ENCODE measurements at regions not wholly inside any gene's neighbourhood (a gene's known extent, or its start where the extent isn't known, plus 50 kb on each side); places are given as distances from the start of the nearest gene placed in this dataset.
"Not testable (repeated sequence)": the region's sequence is repeated elsewhere in the genome, so short reads cannot be mapped to it uniquely, and the experiment has no call there.

DNA sequence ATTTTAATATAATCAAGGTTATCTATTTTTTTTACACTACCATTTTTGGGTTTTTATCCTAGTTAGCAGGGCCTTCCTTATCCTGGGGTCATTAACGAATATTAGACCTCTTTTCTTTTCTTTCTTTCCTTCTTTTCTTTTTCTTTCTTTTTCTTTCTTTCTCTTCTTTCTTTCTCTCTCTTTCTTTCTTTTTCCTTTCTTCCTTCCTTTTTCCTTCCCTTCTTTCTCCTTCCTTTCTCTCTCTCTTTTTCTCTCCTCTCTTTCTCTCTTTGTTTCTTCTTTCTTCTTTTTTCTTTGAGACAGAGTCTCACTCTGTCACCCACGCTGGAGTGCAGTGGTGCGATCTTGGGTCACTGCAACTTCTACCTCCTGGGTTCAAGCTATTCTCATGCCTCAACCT lies 120.4 kb upstream of the PDE7B start:
- TF ChIP-seq, protein P1, sequence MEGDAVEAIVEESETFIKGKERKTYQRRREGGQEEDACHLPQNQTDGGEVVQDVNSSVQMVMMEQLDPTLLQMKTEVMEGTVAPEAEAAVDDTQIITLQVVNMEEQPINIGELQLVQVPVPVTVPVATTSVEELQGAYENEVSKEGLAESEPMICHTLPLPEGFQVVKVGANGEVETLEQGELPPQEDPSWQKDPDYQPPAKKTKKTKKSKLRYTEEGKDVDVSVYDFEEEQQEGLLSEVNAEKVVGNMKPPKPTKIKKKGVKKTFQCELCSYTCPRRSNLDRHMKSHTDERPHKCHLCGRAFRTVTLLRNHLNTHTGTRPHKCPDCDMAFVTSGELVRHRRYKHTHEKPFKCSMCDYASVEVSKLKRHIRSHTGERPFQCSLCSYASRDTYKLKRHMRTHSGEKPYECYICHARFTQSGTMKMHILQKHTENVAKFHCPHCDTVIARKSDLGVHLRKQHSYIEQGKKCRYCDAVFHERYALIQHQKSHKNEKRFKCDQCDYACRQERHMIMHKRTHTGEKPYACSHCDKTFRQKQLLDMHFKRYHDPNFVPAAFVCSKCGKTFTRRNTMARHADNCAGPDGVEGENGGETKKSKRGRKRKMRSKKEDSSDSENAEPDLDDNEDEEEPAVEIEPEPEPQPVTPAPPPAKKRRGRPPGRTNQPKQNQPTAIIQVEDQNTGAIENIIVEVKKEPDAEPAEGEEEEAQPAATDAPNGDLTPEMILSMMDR (IDR thresholded peaks at IDR 0.05; ENCODE audit: low read depth, low read length) = no peak

GRCh38 chr6:135736351-135736750 lies 115.2 kb upstream of the PDE7B start:
- not testable (repeated sequence) for H3K4me3 ChIP-seq (ENCODE audit: low read depth, low read length)

More for the DNA sequence above, 120.4 kb upstream of the PDE7B start:
- no peak overlapping the region for H3K4me3 ChIP-seq (ENCODE audit: low read depth, low read length)

- H3K4me3 ChIP-seq (ENCODE audit: low read depth, low read length) = no peak overlapping the region
- TF ChIP-seq, protein P1 (IDR thresholded peaks at IDR 0.05; ENCODE audit: low read depth, low read length) = no peak
Observed at GRCh38 chr6:135738636-135739035, 112.9 kb upstream of the PDE7B start.

DNA sequence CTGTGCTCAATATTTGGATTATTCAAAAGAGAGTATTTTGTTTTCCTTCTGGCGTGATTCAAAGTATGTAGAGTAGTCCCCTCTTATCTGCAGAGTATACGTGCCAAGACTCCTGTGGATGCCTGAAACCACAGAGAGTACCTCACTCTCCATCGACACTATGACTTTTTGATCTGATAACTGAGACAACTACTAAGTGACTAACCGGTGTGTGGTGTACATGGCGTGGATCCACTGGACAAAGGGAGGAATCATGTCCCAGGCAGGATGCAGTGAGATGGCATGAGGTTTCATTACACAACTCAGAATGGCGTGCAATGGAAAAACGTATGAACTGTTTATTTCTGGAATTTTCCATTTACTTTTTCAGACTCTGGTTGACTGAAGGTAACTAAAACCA lies 112.2 kb upstream of the PDE7B start:
- H3K4me3 ChIP-seq (ENCODE audit: low read depth, low read length) = no peak overlapping the region
- TF ChIP-seq, protein P1 (IDR thresholded peaks at IDR 0.05; ENCODE audit: low read depth, low read length) = no peak

GRCh38 chr6:135740580-135740979 lies 110.9 kb upstream of the PDE7B start:
- TF ChIP-seq, protein P1 (IDR thresholded peaks at IDR 0.05; ENCODE audit: low read depth, low read length) = no peak
- H3K4me3 ChIP-seq (ENCODE audit: low read depth, low read length) = no peak overlapping the region

DNA sequence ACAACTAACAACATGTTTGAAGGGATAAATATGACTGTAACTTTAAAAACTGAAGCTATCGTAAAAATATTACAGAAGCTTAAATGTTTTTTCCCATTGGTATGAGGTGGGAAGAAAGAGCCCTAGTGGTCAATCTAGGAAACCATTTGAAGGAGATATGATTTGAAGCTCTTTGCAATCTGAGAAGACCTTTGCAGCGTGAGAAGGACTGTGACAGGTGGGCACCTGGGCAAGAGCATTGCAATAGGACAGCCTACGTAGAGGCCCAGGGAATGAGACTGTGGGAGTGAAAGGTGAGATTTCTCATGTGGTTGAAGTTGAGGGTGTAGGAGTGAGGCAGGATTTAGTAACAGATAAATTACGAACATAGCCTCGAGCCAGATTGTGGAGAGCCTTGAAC lies 108.0 kb upstream of the PDE7B start:
- no peak overlapping the region for H3K4me3 ChIP-seq (ENCODE audit: low read depth, low read length)
- TF ChIP-seq, protein P1 (IDR thresholded peaks at IDR 0.05; ENCODE audit: low read depth, low read length) = no peak

GRCh38 chr6:135748189-135748588 lies 103.3 kb upstream of the PDE7B start:
- TF ChIP-seq, protein P1 (IDR thresholded peaks at IDR 0.05; ENCODE audit: low read depth, low read length) = no peak
- no peak overlapping the region for H3K4me3 ChIP-seq (ENCODE audit: low read depth, low read length)

DNA sequence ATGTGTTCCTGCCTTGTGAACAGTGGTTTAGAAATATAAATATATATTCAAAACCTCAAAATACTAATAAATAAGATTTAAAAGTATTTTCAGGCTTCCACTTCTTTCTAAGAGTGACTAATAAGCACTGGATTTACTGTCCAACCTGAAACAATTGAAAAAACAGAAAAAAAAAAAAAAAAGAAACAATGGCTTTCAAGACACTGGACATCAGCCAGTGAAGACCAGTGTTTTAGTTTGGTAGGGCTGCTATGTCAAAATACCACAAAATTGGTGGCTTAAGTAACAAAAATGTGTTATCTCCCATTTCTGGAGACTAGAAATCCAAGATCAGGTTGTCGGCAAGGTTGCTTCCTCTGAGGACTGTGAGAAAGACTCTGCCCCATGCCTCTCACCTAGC lies 101.4 kb upstream of the PDE7B start:
- H3K4me3 ChIP-seq (ENCODE audit: low read depth, low read length) = no peak overlapping the region
- TF ChIP-seq, protein P1 (IDR thresholded peaks at IDR 0.05; ENCODE audit: low read depth, low read length) = no peak
